A549 (cell line): ENCODE measurements at regions not wholly inside any gene's neighbourhood (a gene's known extent, or its start where the extent isn't known, plus 50 kb on each side); places are given as distances from the start of the nearest gene placed in this dataset.

Experiments
- ATAC-seq, 2 experiments: fragments of 200-7000 bp in 1 of 2; fragments of >200 bp in 1 of 2; cut with Nextera tagmentation in 1 of 2; cut with Tn5 transposase in 1 of 2; 3 replicates each; pipeline versions ENCODE4 v1.8.0 to v1.9.1; 2018 to 2020; ENCODE audit warnings: mild to moderate bottlenecking in 1 of 2, moderate library complexity in 1 of 2
- CTCF ChIA-PET: fragments of 300-600 bp; sonication (Branson Sonifier 250); formaldehyde crosslinking; extraction: SDS; loops from one replicate; lab custom pipeline; 2021; ENCODE audit warnings: antibody characterized with exemption, inconsistent platforms; lab: Yijun Ruan, JAX
- POLR2A ChIA-PET: fragments of 350-600 bp; formaldehyde crosslinking; extraction: SDS; loops from one replicate; lab custom pipeline; 2021; ENCODE audit warnings: antibody characterized with exemption, inconsistent platforms; lab: Yijun Ruan, JAX
- DNase-seq, 2 experiments: peaks; one replicate each; pipeline versions ENCODE4 v3.0.0 to v3.0.0-alpha.2; 2011 to 2016; ENCODE audit warnings: low read depth in 1 of 2, low spot score in 1 of 2
- FAIRE-seq: peaks from 2 replicates; lab custom pipeline; 2011; peaks lifted over from hg19 to GRCh38; lab: Jason Lieb, UNC
- H3K27ac ChIP-seq, 2 experiments: fragments of >200 bp; sonication (Bioruptor Twin); formaldehyde crosslinking; 3 replicates each; pipeline ENCODE4 v1.5.1; 2016 to 2017
- H3K4me1 ChIP-seq: fragments of >200 bp; sonication (Bioruptor Twin); formaldehyde crosslinking; 3 replicates; pipeline ENCODE4 v1.6.1; 2016
- H3K4me2 ChIP-seq: fragments of >200 bp; sonication (Bioruptor Twin); formaldehyde crosslinking; 3 replicates; pipeline ENCODE4 v1.6.1; 2016
- H3K4me3 ChIP-seq: fragments of >200 bp; sonication (Bioruptor Twin); formaldehyde crosslinking; 3 replicates; pipeline ENCODE4 v1.5.1; 2016
- H3K9me3 ChIP-seq: fragments of >200 bp; sonication (Bioruptor Twin); formaldehyde crosslinking; 3 replicates; pipeline ENCODE4 v1.6.1; 2016
- CBX8 ChIP-seq: fragments of 200-600 bp; sonication (generic); IDR thresholded peaks from 2 replicates; pipeline ENCODE4 v1.6.1; 2016
- CEBPB ChIP-seq, 2 experiments: fragments of >200 bp in 1 of 2; sonication (Bioruptor Twin) in 1 of 2; formaldehyde crosslinking in 1 of 2; IDR thresholded peaks; 2 replicates each; pipeline ENCODE4 v1.6.1; 2012 to 2016
- CHD4 ChIP-seq: fragments of 200-600 bp; sonication (generic); IDR thresholded peaks from 2 replicates; pipeline ENCODE4 v1.6.1; 2016; ENCODE audit warnings: antibody characterized with exemption, mild to moderate bottlenecking, borderline replicate concordance
- EHF ChIP-seq: fragments of 250-450 bp; sonication (Bioruptor Pico); IDR thresholded peaks from 2 replicates; pipeline ENCODE4 v1.5.0; 2020; ENCODE audit warnings: mild to moderate bottlenecking
- EHMT2 ChIP-seq: fragments of 200-600 bp; sonication (generic); IDR thresholded peaks from 2 replicates; pipeline ENCODE4 v1.6.1; 2016; ENCODE audit warnings: antibody characterized with exemption, low read depth, mild to moderate bottlenecking, moderate library complexity
- ELK1 ChIP-seq: fragments of 150-350 bp; IDR thresholded peaks from 2 replicates; pipeline ENCODE4 v1.6.1; 2014; ENCODE audit warnings: low read depth, mild to moderate bottlenecking, low read length
- FOSL2 ChIP-seq, 2 experiments: fragments of 450-650 bp in 1 of 2; fragments of >200 bp in 1 of 2; sonication (Bioruptor Twin) in 1 of 2; formaldehyde crosslinking; IDR thresholded peaks; 2 replicates each; pipeline versions ENCODE4 v1.5.0 to v1.6.1; 2016 to 2020; ENCODE audit warnings: mild to moderate bottlenecking in 1 of 2, moderate library complexity in 1 of 2
- FOXS1 ChIP-seq: fragments of 250-450 bp; sonication (Bioruptor Pico); IDR thresholded peaks from 2 replicates; pipeline ENCODE4 v1.5.0; 2020; ENCODE audit warnings: mild to moderate bottlenecking, moderate library complexity
- GATA3 ChIP-seq: IDR thresholded peaks from 2 replicates; pipeline ENCODE4 v1.6.1; 2012; ENCODE audit warnings: borderline replicate concordance
- HDAC2 ChIP-seq: fragments of 200-600 bp; sonication (generic); IDR thresholded peaks from 2 replicates; pipeline ENCODE4 v1.6.1; 2016
- HMGXB4 ChIP-seq: fragments of 250-450 bp; sonication (Bioruptor Pico); IDR thresholded peaks from 2 replicates; pipeline ENCODE4 v1.5.0; 2021; ENCODE audit warnings: mild to moderate bottlenecking, moderate library complexity, borderline replicate concordance
- HOXA7 ChIP-seq: fragments of 250-450 bp; sonication (Bioruptor Pico); IDR thresholded peaks from 2 replicates; pipeline ENCODE4 v1.5.0; 2020; ENCODE audit warnings: mild to moderate bottlenecking, moderate library complexity
- HOXB13 ChIP-seq: fragments of 250-450 bp; sonication (Bioruptor Pico); IDR thresholded peaks from 2 replicates; pipeline ENCODE4 v1.5.0; 2020; ENCODE audit warnings: low read depth, mild to moderate bottlenecking, moderate library complexity
- MAFK ChIP-seq: fragments of 450-650 bp; IDR thresholded peaks from 2 replicates; pipeline ENCODE4 v1.6.1; 2014; ENCODE audit not compliant: partially characterized antibody
- MAZ ChIP-seq: fragments of 150-350 bp; IDR thresholded peaks from 2 replicates; pipeline ENCODE4 v1.6.1; 2014; ENCODE audit warnings: antibody characterized with exemption, low read depth, low read length, borderline replicate concordance
- MYC ChIP-seq: IDR thresholded peaks from 2 replicates; pipeline ENCODE4 v1.6.1; 2012; ENCODE audit warnings: mild to moderate bottlenecking, inconsistent platforms, low read length, improper control_type of control experiment, borderline replicate concordance
- POLR2A ChIP-seq: IDR thresholded peaks from 2 replicates; pipeline ENCODE4 v1.6.1; 2012; ENCODE audit warnings: mild to moderate bottlenecking, low read length
- POLR2AphosphoS2 ChIP-seq: conservative IDR thresholded peaks from 2 replicates; pipeline ENCODE4 v1.6.1; 2012; ENCODE audit warnings: low read length, improper control_type of control experiment, inconsistent platforms
- RARB ChIP-seq: fragments of 250-450 bp; sonication (Bioruptor Pico); IDR thresholded peaks from 2 replicates; pipeline ENCODE4 v1.8.0; 2021; ENCODE audit warnings: mild to moderate bottlenecking, moderate library complexity
- RFX5 ChIP-seq: fragments of 450-650 bp; IDR thresholded peaks from 2 replicates; pipeline ENCODE4 v1.7.1; 2014; ENCODE audit warnings: antibody characterized with exemption, mild to moderate bottlenecking, moderate library complexity
- RNF2 ChIP-seq: fragments of 200-600 bp; sonication (generic); IDR thresholded peaks from 2 replicates; pipeline ENCODE4 v1.6.1; 2016; ENCODE audit warnings: low read depth, mild to moderate bottlenecking, antibody characterized with exemption, moderate library complexity, borderline replicate concordance
- SREBF2 ChIP-seq: fragments of 450-650 bp; IDR thresholded peaks from 2 replicates; pipeline ENCODE4 v1.6.1; 2014; ENCODE audit warnings: mild to moderate bottlenecking, moderate library complexity
- USF2 ChIP-seq: fragments of 450-650 bp; IDR thresholded peaks from 2 replicates; pipeline ENCODE4 v1.6.1; 2014; ENCODE audit warnings: antibody characterized with exemption
- ZFP36 ChIP-seq: fragments of 450-650 bp; IDR thresholded peaks from 2 replicates; pipeline ENCODE4 v1.6.1; 2014; ENCODE audit warnings: borderline replicate concordance; ENCODE audit not compliant: partially characterized antibody
- WGBS: methylation state at CpG from one replicate; pipeline ENCODE4 v1.1.6; 2017; ENCODE audit errors: missing lambda C conversion rate; 5-methylcytosine and 5-hydroxymethylcytosine counted together
- TF ChIP-seq, protein P1 (sequence below): IDR thresholded peaks from 2 replicates; pipeline ENCODE4 v1.6.1; 2012
- TF ChIP-seq, protein P2 (sequence below): fragments of 250-450 bp; sonication (Bioruptor Pico); IDR thresholded peaks from 2 replicates; pipeline ENCODE4 v1.5.0; 2020; ENCODE audit warnings: low read depth, mild to moderate bottlenecking, moderate library complexity

DNA sequence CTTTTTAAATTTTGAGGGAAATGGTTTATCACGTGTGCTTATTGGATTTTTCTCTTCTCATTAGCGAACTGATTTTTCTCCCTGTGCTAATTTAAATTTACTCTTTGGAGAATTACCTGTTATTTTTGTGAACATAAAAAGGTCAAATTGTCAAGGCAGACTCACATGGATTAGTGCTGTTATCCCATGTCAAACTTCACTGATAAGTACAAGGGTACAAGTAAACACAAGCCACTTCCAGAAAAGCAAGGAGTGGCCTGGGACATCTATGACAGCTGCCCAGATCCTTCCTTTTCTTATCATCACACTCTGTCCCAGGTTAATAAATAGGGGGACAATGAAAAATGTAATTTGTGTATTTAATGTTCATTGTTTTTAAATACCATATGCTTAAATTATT, 901.2 kb downstream of the LTN1 start:
- 38% methylated on average over 2 of the region's 2 CpGs for WGBS
- no peak overlapping the region for H3K4me2 ChIP-seq
- no peaks in the 10 kb centered on the region for H3K4me1 ChIP-seq
- FAIRE-seq (no peak), ATAC-seq (no peak), DNase-seq (no peak)
- H3K27ac ChIP-seq, result no peak overlapping the region
- CTCF ChIA-PET, result no interaction called here
- POLR2A ChIA-PET, result no interaction called here
- no peaks in the 10 kb centered on the region for H3K9me3 ChIP-seq
- H3K4me3 ChIP-seq, result no peak overlapping the region
- TF ChIP-seq RNF2, result no peak
- TF ChIP-seq EHF (CRISPR knock-in tag), result no peak
- TF ChIP-seq GATA3, result no peak
- TF ChIP-seq RARB (CRISPR knock-in tag), result no peak
- no peak for TF ChIP-seq RFX5
- no peak for TF ChIP-seq HMGXB4 (CRISPR knock-in tag)
- no peak for TF ChIP-seq FOSL2 (IDR thresholded peaks at IDR 0.05)
- no peak for TF ChIP-seq FOSL2 (CRISPR knock-in tag; IDR thresholded peaks at IDR 0.05)
- TF ChIP-seq SREBF2, result no peak
- TF ChIP-seq MYC, result no peak
- TF ChIP-seq ELK1, result no peak
- TF ChIP-seq FOXS1 (CRISPR knock-in tag), result no peak
- TF ChIP-seq, protein P1, sequence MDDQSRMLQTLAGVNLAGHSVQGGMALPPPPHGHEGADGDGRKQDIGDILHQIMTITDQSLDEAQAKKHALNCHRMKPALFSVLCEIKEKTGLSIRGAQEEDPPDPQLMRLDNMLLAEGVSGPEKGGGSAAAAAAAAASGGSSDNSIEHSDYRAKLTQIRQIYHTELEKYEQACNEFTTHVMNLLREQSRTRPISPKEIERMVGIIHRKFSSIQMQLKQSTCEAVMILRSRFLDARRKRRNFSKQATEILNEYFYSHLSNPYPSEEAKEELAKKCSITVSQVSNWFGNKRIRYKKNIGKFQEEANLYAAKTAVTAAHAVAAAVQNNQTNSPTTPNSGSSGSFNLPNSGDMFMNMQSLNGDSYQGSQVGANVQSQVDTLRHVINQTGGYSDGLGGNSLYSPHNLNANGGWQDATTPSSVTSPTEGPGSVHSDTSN, result no peak
- no peak for TF ChIP-seq CEBPB (IDR thresholded peaks at IDR 0.05)
- TF ChIP-seq EHMT2, result no peak
- TF ChIP-seq CBX8, result no peak
- TF ChIP-seq MAZ, result no peak
- TF ChIP-seq HDAC2, result no peak
- TF ChIP-seq MAFK, result no peak
- no peak for TF ChIP-seq POLR2A
- TF ChIP-seq CHD4, result no peak

GRCh38 chr21:28090546-28090945, 902.1 kb downstream of the LTN1 start:
- POLR2A ChIA-PET, result no interaction called here
- CTCF ChIA-PET, result interaction anchor here (1.3 kb wide), 1 partner anchor 654 kb away, joined by 3 read pairs; no protein-coding TSS in a partner anchor
- ATAC-seq (no peak), DNase-seq (no peak), FAIRE-seq (no peak)
- H3K4me3 ChIP-seq, result no peak overlapping the region
- H3K4me2 ChIP-seq, result no peak overlapping the region
- no peaks in the 10 kb centered on the region for H3K4me1 ChIP-seq
- TF ChIP-seq USF2, result no peak
- TF ChIP-seq HOXA7, result no peak
- no peak for TF ChIP-seq POLR2AphosphoS2
- TF ChIP-seq HOXB13, result no peak
- no peak for TF ChIP-seq ZFP36
- TF ChIP-seq, protein P2, sequence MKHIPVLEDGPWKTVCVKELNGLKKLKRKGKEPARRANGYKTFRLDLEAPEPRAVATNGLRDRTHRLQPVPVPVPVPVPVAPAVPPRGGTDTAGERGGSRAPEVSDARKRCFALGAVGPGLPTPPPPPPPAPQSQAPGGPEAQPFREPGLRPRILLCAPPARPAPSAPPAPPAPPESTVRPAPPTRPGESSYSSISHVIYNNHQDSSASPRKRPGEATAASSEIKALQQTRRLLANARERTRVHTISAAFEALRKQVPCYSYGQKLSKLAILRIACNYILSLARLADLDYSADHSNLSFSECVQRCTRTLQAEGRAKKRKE, result no peak
- 18% methylated on average over 5 of the region's 5 CpGs for WGBS
- H3K9me3 ChIP-seq, result no peaks in the 10 kb centered on the region
- no peak overlapping the region for H3K27ac ChIP-seq
